ENCODE measurements at regions not wholly inside any gene's neighbourhood (a gene's known extent, or its start where the extent isn't known, plus 50 kb on each side); places are given as distances from the start of the nearest gene placed in this dataset.

DNA sequence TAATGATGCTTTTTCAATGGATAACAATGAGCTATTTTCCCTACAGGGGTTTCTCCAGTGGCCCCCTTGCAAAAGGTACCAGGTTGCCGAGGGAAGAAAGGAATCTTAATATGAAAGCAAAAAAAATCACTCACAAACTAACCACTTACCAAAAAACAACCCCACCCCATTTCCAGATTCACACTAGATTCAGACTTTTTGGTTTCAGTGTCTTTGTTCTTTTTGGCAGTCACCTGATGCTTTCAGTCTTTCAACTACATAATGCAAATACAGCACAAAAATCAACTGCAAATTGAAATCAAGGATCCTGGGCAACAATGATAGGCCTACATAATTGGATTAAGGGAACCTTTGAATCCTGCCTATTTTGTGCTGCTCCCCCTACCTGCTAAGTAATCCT is 71.1 kb upstream of the RAP2B start:
- Histone ChIP-seq H3K23ac (ENCODE audit: low read length) (no peak overlapping the region), H2BK5ac (ENCODE audit: low read length) (no peak overlapping the region), H3K27ac (ENCODE audit: low read depth, low read length) (no peak overlapping the region), H3K4ac (ENCODE audit: low read depth, low read length) (no peak overlapping the region), H4K8ac (ENCODE audit: low read depth, low read length) (no peak overlapping the region), H3K4me1 (ENCODE audit: control insufficient read depth, low read depth, low read length) (no peaks in the 10 kb centered on the region), H2BK120ac (ENCODE audit: low read depth, low read length) (no peak overlapping the region), H3K79me1 (ENCODE audit: low read length) (no peaks in the 10 kb centered on the region), H4K5ac (ENCODE audit: low read length) (no peak overlapping the region), H3K27me3 (ENCODE audit: insufficient read depth, low read length, poor library complexity) (no peaks in the 10 kb centered on the region), H3K79me2 (ENCODE audit: control insufficient read depth, insufficient read depth, low read length) (no peaks in the 10 kb centered on the region), H3K9ac (ENCODE audit: low read length) (no peak overlapping the region), H2BK15ac (replicated peaks; ENCODE audit: low read depth) (no peak overlapping the region), H3K4me3 (ENCODE audit: low read length) (no peak overlapping the region), H3K36me3 (ENCODE audit: control insufficient read depth, insufficient read depth, low read length) (no peaks in the 10 kb centered on the region), H3K56ac (ENCODE audit: low read length) (no peak overlapping the region), H2AK5ac (ENCODE audit: low read length) (no peak overlapping the region), H3K4me2 (ENCODE audit: low read length) (no peak overlapping the region), H3K18ac (ENCODE audit: low read length) (no peak overlapping the region)
- peak; percentile 16 for DNase-seq
- no CpG with 5 or more reads among the region's 1 CpG for WGBS (ENCODE audit: extremely low coverage, insufficient coverage, low lambda C conversion rate)

DNA sequence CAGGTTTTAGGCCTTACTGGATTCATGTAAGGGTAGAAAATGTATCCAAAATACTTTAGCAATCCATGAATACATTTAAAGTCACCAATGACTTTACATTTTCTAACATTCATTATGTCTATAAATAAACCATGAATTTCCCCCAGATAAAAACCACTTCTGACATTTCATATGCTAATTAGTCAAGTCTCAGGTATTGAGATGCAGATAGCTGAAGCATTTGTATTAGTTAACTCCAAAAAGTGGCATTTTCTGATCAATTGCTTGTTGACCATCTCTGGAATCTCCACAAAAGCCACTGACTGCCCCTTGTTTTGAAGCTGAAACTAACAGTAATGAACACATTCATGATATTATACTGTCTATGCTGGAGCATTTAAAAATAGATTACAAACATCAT is 68.4 kb upstream of the RAP2B start:
- no peak overlapping the region for H3K56ac ChIP-seq (ENCODE audit: low read length)
- H3K27ac ChIP-seq (ENCODE audit: low read depth, low read length): no peak overlapping the region
- no peaks in the 10 kb centered on the region for H3K79me2 ChIP-seq (ENCODE audit: control insufficient read depth, insufficient read depth, low read length)
- peak overlapping the region; percentile 67 for H2BK15ac ChIP-seq (replicated peaks; ENCODE audit: low read depth)
- no peak for DNase-seq
- no peaks in the 10 kb centered on the region for H3K27me3 ChIP-seq (ENCODE audit: insufficient read depth, low read length, poor library complexity)
- H3K79me1 ChIP-seq (ENCODE audit: low read length): no peaks in the 10 kb centered on the region
- H3K4ac ChIP-seq (ENCODE audit: low read depth, low read length): no peak overlapping the region
- H3K4me2 ChIP-seq (ENCODE audit: low read length): no peak overlapping the region
- H3K36me3 ChIP-seq (ENCODE audit: control insufficient read depth, insufficient read depth, low read length): no peaks in the 10 kb centered on the region
- no peak overlapping the region for H3K23ac ChIP-seq (ENCODE audit: low read length)
- H3K4me3 ChIP-seq (ENCODE audit: low read length): no peak overlapping the region
- no peak overlapping the region for H3K18ac ChIP-seq (ENCODE audit: low read length)
- H2BK5ac ChIP-seq (ENCODE audit: low read length): no peak overlapping the region
- no peak overlapping the region for H2BK120ac ChIP-seq (ENCODE audit: low read depth, low read length)
- no peak overlapping the region for H3K9ac ChIP-seq (ENCODE audit: low read length)
- no peak overlapping the region for H4K8ac ChIP-seq (ENCODE audit: low read depth, low read length)
- no peak overlapping the region for H4K5ac ChIP-seq (ENCODE audit: low read length)
- no peak overlapping the region for H2AK5ac ChIP-seq (ENCODE audit: low read length)
- H3K4me1 ChIP-seq (ENCODE audit: control insufficient read depth, low read depth, low read length): no peaks in the 10 kb centered on the region

DNA sequence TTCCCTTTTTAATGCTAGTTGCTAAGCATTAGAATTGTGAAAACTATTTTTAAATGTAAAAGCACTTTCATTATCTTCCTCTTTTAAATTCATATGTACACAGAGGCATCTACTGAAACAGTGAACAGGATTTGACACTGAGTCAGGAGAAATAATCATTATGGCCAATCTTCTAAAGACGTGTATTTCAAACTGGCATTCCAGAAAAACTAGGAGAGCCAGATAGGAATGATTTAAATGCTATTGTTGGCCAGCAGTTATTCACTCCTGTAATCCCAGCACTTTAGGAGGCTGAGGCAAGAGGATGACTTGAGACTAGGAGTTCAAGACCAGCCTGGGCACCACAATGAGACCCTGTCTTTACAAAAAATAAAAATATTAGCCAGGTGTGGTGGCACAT is 67.6 kb upstream of the RAP2B start:
- no peak overlapping the region for H3K4me2 ChIP-seq (ENCODE audit: low read length)
- H3K79me1 ChIP-seq (ENCODE audit: low read length): no peaks in the 10 kb centered on the region
- no peaks in the 10 kb centered on the region for H3K79me2 ChIP-seq (ENCODE audit: control insufficient read depth, insufficient read depth, low read length)
- H3K23ac ChIP-seq (ENCODE audit: low read length): no peak overlapping the region
- no CpG with 5 or more reads among the region's 1 CpG for WGBS (ENCODE audit: extremely low coverage, insufficient coverage, low lambda C conversion rate)
- no peak overlapping the region for H3K9ac ChIP-seq (ENCODE audit: low read length)
- DNase-seq: no peak
- no peak overlapping the region for H4K5ac ChIP-seq (ENCODE audit: low read length)
- H2BK120ac ChIP-seq (ENCODE audit: low read depth, low read length): no peak overlapping the region
- H3K4ac ChIP-seq (ENCODE audit: low read depth, low read length): no peak overlapping the region
- H3K56ac ChIP-seq (ENCODE audit: low read length): no peak overlapping the region
- no peak overlapping the region for H2BK5ac ChIP-seq (ENCODE audit: low read length)
- no peaks in the 10 kb centered on the region for H3K27me3 ChIP-seq (ENCODE audit: insufficient read depth, low read length, poor library complexity)
- no peak overlapping the region for H3K27ac ChIP-seq (ENCODE audit: low read depth, low read length)
- H3K18ac ChIP-seq (ENCODE audit: low read length): no peak overlapping the region
- H3K36me3 ChIP-seq (ENCODE audit: control insufficient read depth, insufficient read depth, low read length): no peaks in the 10 kb centered on the region
- no peak overlapping the region for H2AK5ac ChIP-seq (ENCODE audit: low read length)
- H3K4me3 ChIP-seq (ENCODE audit: low read length): no peak overlapping the region
- H2BK15ac ChIP-seq (replicated peaks; ENCODE audit: low read depth): no peak overlapping the region
- no peaks in the 10 kb centered on the region for H3K4me1 ChIP-seq (ENCODE audit: control insufficient read depth, low read depth, low read length)
- H4K8ac ChIP-seq (ENCODE audit: low read depth, low read length): no peak overlapping the region

DNA sequence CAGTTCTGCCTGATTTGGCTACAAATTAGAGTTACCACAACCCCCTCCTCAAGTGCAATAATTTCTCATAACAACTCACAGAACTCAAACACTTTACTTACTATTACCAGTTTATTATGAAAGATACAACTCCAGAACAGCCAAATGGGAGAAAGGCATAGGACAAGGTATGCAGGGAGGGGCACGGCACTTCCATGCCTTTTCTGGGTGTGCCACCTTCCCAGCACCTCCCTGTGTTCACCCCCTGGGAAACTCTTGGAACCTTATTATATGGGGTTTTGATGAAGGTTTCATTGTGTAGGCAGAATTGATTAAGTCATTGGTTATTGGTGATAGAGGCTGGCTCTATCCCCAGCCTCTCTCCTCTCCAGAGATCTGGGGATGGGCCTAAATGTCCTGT is 66.6 kb upstream of the RAP2B start:
- no peaks in the 10 kb centered on the region for H3K36me3 ChIP-seq (ENCODE audit: control insufficient read depth, insufficient read depth, low read length)
- H3K27ac ChIP-seq (ENCODE audit: low read depth, low read length): no peak overlapping the region
- no peaks in the 10 kb centered on the region for H3K4me1 ChIP-seq (ENCODE audit: control insufficient read depth, low read depth, low read length)
- H4K8ac ChIP-seq (ENCODE audit: low read depth, low read length): no peak overlapping the region
- no peak overlapping the region for H2AK5ac ChIP-seq (ENCODE audit: low read length)
- H3K56ac ChIP-seq (ENCODE audit: low read length): no peak overlapping the region
- no peak overlapping the region for H2BK120ac ChIP-seq (ENCODE audit: low read depth, low read length)
- H3K18ac ChIP-seq (ENCODE audit: low read length): no peak overlapping the region
- no peaks in the 10 kb centered on the region for H3K79me2 ChIP-seq (ENCODE audit: control insufficient read depth, insufficient read depth, low read length)
- H2BK15ac ChIP-seq (replicated peaks; ENCODE audit: low read depth): no peak overlapping the region
- H3K4ac ChIP-seq (ENCODE audit: low read depth, low read length): no peak overlapping the region
- no peak overlapping the region for H3K4me2 ChIP-seq (ENCODE audit: low read length)
- no peaks in the 10 kb centered on the region for H3K79me1 ChIP-seq (ENCODE audit: low read length)
- H3K4me3 ChIP-seq (ENCODE audit: low read length): no peak overlapping the region
- no peak for DNase-seq
- H3K23ac ChIP-seq (ENCODE audit: low read length): no peak overlapping the region
- H3K9ac ChIP-seq (ENCODE audit: low read length): no peak overlapping the region
- H3K27me3 ChIP-seq (ENCODE audit: insufficient read depth, low read length, poor library complexity): no peaks in the 10 kb centered on the region
- H4K5ac ChIP-seq (ENCODE audit: low read length): no peak overlapping the region
- no CpG with 5 or more reads among the region's 1 CpG for WGBS (ENCODE audit: extremely low coverage, insufficient coverage, low lambda C conversion rate)
- no peak overlapping the region for H2BK5ac ChIP-seq (ENCODE audit: low read length)

DNA sequence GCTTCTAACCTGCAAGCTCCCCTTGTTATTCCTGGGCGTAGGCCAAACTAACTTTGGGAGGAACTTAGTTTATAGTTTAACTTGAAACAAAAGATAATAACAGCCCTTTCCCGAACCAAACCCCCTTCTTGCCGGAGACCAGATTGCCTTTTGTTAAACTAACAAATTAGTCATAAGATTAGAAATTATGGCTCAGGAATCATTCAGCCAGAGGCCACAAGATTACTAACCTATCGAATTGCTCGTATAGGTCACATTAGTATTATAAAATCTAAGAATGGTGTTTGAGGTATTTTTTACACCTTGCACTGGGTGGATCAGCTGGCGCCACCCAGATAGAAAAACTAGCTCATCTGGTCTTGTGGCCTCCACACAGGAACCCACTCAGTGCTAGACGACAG is 65.3 kb upstream of the RAP2B start:
- Histone ChIP-seq H3K36me3 (ENCODE audit: control insufficient read depth, insufficient read depth, low read length) (no peaks in the 10 kb centered on the region), H3K23ac (ENCODE audit: low read length) (no peak overlapping the region), H3K18ac (ENCODE audit: low read length) (no peak overlapping the region), H4K5ac (ENCODE audit: low read length) (no peak overlapping the region), H3K79me2 (ENCODE audit: control insufficient read depth, insufficient read depth, low read length) (no peaks in the 10 kb centered on the region), H2BK5ac (ENCODE audit: low read length) (no peak overlapping the region), H3K27me3 (ENCODE audit: insufficient read depth, low read length, poor library complexity) (no peaks in the 10 kb centered on the region), H3K4ac (ENCODE audit: low read depth, low read length) (no peak overlapping the region), H3K4me1 (ENCODE audit: control insufficient read depth, low read depth, low read length) (no peaks in the 10 kb centered on the region), H3K79me1 (ENCODE audit: low read length) (no peaks in the 10 kb centered on the region), H3K56ac (ENCODE audit: low read length) (no peak overlapping the region), H2AK5ac (ENCODE audit: low read length) (no peak overlapping the region), H3K4me3 (ENCODE audit: low read length) (no peak overlapping the region), H3K9ac (ENCODE audit: low read length) (no peak overlapping the region), H2BK120ac (ENCODE audit: low read depth, low read length) (no peak overlapping the region), H3K4me2 (ENCODE audit: low read length) (no peak overlapping the region), H3K27ac (ENCODE audit: low read depth, low read length) (no peak overlapping the region), H2BK15ac (replicated peaks; ENCODE audit: low read depth) (no peak overlapping the region), H4K8ac (ENCODE audit: low read depth, low read length) (no peak overlapping the region)
- DNase-seq: no peak
- WGBS (ENCODE audit: extremely low coverage, insufficient coverage, low lambda C conversion rate): no CpG with 5 or more reads among the region's 7 CpGs

DNA sequence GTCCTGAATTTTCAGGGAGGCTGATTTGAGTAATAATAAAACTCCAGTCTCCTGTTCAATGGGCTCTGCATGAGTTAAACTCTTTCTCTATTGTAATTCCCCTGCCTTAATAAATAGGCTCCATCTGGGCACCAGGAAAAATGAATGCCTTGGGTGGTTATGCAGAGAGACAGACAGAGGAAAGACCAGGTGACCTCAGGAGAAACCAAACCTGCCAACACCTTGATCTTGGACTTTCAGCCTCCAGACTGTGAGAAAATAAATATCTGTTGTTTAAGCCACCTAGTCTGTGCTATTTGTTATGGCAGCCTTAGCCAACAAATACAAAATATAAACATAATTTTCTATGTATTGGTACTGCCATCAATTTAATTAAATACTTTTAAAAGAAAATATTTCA is 64.8 kb upstream of the RAP2B start:
- H3K36me3 ChIP-seq (ENCODE audit: control insufficient read depth, insufficient read depth, low read length): no peaks in the 10 kb centered on the region

More for the DNA sequence above, 64.8 kb upstream of the RAP2B start:
- DNase-seq: no peak
- no peak overlapping the region for H3K4me3 ChIP-seq (ENCODE audit: low read length)
- no peak overlapping the region for H2BK120ac ChIP-seq (ENCODE audit: low read depth, low read length)
- H3K56ac ChIP-seq (ENCODE audit: low read length): no peak overlapping the region
- H2BK15ac ChIP-seq (replicated peaks; ENCODE audit: low read depth): no peak overlapping the region
- no peaks in the 10 kb centered on the region for H3K4me1 ChIP-seq (ENCODE audit: control insufficient read depth, low read depth, low read length)
- no peaks in the 10 kb centered on the region for H3K79me1 ChIP-seq (ENCODE audit: low read length)
- no peak overlapping the region for H4K5ac ChIP-seq (ENCODE audit: low read length)
- H2BK5ac ChIP-seq (ENCODE audit: low read length): no peak overlapping the region
- no peak overlapping the region for H3K23ac ChIP-seq (ENCODE audit: low read length)
- no peaks in the 10 kb centered on the region for H3K79me2 ChIP-seq (ENCODE audit: control insufficient read depth, insufficient read depth, low read length)
- no peak overlapping the region for H3K18ac ChIP-seq (ENCODE audit: low read length)
- no peaks in the 10 kb centered on the region for H3K27me3 ChIP-seq (ENCODE audit: insufficient read depth, low read length, poor library complexity)
- no peak overlapping the region for H4K8ac ChIP-seq (ENCODE audit: low read depth, low read length)
- no peak overlapping the region for H3K9ac ChIP-seq (ENCODE audit: low read length)
- no peak overlapping the region for H3K27ac ChIP-seq (ENCODE audit: low read depth, low read length)
- no peak overlapping the region for H3K4ac ChIP-seq (ENCODE audit: low read depth, low read length)
- no peak overlapping the region for H3K4me2 ChIP-seq (ENCODE audit: low read length)
- H2AK5ac ChIP-seq (ENCODE audit: low read length): no peak overlapping the region

Data from mesendoderm (in vitro differentiated cells).